HG03520 (cell line): ENCODE measurements at regions not wholly inside any gene's neighbourhood (a gene's known extent, or its start where the extent isn't known, plus 50 kb on each side); places are given as distances from the start of the nearest gene placed in this dataset.

ENCODE experiments used
- ATAC-seq: cut with Tn5 transposase; IDR thresholded peaks from one replicate; pipeline ENCODE4 v1.9.1; 2021; ENCODE audit warnings: mild to moderate bottlenecking, moderate library complexity; ENCODE audit not compliant: unreplicated experiment

DNA sequence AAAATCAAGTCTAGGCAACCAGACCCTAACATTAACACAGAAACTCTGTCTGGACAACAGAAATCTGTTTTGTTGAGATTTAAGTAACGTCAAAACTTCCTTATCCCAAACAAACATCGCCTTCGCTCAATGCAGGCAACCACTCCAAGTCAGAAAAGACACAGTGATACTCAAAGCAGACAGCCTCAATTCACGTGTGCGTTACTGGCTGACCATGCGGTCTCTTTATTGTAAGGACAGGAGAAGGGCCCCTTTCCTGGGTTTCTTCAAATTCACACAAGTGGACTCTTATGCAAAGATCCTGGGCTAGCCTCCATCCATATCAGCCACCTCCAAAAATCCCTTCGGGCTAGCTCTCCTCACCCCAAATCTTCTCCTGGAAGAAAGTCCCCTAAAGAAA is 467.7 kb downstream of the SOX9 start:
- ATAC-seq: no peak

DNA sequence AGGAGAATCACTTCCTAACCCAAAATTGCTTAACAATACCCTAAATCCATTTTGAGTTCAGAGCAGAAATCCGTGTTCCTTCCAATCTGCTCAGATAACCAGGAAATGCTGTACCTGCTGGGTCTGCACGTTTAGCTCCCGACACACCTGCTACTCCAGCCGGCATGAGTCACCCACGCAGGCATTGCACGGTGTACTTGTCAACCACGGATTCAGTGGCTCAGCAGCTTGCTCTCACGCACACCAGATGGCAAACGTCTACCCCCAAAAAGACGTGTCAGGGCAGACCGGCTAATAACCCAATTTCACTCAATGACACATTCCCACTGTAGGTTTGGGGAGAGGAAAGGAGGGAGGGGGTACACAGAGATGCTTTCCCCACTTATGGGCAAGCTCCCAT is 468.1 kb downstream of the SOX9 start:
- no peak for ATAC-seq

DNA sequence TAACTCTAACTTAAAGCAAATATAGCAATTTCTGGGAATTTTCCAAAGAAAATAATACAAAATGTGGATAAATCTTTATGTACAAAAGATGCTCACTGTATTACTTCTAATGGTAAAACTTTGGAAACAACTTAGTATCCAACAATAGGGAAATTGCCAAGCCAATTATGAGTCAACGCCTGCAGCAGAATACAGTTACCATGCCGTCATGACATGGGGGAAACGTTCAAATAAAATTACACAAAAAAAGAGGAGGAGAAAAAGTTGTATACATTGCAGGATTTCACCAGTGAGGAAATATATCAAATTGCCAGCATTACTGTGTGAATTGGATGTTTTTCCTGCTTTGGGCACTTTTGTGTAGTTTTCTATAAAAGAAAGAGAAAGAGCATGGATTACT is 469.6 kb downstream of the SOX9 start:
- ATAC-seq: no peak

DNA sequence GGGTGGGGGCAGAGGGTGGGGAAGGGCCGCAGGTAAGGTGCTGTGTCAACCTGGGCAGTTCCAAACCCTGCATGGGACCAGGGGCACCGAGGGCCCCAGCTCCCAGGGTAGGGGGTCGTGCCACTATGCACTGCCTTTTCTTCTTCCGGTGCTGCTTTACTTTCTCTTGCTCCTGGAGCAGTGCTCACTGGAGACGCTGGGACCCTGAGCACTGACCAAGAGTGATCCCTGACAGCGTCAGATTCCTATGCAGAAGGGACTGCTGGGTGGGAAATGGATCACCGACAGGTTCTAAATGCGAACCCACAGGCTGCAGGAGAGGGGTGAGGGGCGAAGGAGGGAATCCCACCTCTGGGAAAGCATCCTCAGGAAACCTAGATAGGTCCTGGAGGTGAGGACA is 470.1 kb downstream of the SOX9 start:
- ATAC-seq: no peak

DNA sequence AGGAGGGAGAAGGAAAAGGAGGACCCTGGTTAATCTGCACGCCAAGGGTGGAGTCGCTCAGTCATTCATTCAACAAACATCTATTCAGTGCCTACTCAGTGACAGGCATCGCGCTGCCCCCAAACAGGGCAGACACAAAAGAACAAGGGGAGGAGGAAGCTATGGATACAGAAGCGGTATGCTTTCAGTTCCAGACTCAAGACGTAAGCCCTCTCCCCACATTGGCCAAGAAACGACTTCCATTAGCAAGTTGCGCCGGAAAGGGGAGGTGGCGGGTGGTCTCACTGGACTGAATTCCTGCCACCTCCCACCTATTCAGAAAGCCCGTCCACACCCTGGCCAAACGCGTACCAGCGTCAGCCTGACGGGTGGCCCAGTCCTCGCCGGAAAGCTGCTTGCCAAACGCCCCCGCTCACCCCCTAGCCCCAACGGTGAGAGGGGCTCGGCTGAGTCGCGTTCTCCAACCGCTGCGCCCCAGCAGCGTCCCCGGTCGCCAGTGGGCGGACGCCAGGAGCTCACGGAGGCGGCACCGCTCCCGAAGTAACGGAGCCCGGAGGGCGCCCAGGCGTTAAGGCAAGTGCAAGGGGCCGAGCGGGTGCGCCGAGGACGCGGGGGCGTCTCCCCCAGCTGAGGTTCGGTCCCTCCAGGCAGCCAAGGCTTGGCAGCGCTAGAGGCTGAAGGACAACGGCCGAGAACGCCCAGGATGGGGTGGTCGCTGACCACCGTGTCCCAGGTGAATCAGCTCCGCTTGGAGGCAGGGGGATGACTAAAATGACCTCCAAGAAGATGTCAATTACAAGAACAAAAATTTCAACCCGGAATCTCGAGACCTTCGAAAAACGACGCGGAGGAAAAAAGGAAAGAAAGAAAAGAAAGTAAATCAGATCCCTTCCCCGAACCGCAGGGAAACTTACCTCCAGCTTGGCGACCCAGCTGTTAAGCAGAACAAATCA is 470.7 kb downstream of the SOX9 start:
- ATAC-seq: no peak

DNA sequence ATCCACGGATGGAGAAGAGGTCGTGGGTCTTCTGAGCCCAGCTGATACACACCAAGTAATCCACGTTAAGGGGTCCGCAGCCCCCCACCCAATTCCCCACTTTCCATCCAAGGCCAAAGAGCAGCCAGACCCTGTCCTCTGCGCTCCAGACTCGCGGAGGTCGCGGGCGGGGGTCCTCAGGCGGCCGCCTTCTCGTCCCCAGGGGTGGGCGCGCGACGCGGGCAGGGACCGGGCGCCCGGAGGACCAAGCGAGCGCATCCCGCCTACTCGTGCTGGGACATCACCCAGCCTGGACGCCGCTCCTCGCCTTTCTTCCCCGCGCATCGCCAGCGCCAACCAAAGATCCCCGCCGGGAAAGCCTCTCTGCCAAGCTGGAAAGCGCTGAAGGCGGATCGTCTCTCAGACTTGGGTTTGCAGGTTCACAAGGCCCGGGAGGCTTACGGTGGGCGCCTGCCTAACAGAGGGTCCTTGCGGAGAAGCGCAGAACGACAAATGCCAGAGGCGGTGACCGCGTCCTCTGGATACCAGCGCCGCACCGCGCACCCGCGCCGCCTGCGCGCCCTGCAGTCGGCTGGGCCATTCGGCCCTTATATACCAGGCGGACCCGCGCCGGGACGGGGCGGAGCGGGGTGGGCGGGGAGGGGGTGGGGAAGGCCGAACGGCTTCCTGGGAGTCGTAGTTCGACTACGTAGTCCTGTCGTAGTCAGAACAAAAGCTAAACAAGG is 471.6 kb downstream of the SOX9 start:
- ATAC-seq: peak; percentile 75

DNA sequence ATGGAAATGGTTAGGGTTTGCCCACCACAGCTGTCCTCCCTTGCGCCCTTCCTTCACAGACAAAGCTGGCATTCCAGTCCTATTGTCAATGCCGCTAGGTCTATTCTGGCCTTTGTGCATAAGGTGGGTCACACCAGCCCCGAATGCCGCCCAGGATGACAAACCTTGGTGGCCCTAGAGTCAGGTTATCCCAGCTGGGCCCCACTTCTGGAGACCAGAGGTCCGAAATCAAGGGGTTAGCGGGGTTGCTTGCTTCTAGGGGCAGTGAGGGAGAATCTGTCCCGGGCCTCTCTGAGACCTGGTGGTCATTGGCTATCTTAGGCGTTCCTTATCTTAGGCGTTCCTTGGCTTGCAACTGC is 472.1 kb downstream of the SOX9 start:
- no peak for ATAC-seq

DNA sequence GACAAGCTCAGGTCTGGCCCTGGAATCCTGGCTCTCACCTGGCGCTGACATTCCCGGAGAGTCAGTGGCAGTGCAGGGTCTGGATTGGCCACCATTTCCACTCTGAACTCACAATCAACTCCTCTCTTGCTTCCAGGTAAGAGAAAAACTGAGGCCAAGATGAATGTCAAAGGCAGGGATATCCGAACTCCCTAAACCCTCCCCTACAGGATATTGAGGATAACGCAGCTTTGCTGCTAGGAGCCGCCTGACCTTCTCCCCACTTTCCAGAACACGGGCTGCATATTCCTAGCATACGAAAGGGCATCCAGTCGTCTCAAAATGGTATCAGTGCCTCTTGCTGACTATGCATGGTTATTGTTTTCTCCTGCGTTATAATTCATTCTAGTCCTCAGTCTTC is 473.4 kb downstream of the SOX9 start:
- no peak for ATAC-seq
